GM12872 (cell line): ENCODE measurements at regions not wholly inside any gene's neighbourhood (a gene's known extent, or its start where the extent isn't known, plus 50 kb on each side); places are given as distances from the start of the nearest gene placed in this dataset.
A peak's percentile ranks its signal among the peaks of the same experiment; 100 is the strongest.

ENCODE experiments used
- TF ChIP-seq, protein P1 (sequence below): IDR thresholded peaks from 3 replicates; pipeline ENCODE4 v1.5.1; 2011; ENCODE audit warnings: low read depth, mild to moderate bottlenecking, low read length, moderate library complexity; ENCODE audit not compliant: insufficient read depth

DNA sequence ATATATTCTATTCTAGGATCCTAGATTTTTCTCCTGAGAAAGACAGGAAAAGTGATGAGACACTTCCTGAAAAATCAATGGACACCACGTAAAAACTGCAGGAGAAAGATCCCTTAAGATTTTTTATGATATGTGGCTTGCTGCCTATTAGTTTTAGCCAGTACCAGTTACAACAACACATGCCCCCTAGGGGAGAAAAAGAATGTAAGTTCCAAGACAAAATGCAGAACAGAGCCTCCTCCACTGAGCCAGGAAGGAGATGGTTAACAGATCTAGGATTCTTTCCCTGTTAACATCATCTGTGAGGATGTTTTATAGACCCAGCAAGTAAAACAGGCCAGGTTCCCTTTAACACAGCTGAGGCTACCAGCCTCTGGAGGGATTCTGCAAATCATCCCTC is 574.7 kb downstream of the TLE4 start:
- TF ChIP-seq, protein P1, sequence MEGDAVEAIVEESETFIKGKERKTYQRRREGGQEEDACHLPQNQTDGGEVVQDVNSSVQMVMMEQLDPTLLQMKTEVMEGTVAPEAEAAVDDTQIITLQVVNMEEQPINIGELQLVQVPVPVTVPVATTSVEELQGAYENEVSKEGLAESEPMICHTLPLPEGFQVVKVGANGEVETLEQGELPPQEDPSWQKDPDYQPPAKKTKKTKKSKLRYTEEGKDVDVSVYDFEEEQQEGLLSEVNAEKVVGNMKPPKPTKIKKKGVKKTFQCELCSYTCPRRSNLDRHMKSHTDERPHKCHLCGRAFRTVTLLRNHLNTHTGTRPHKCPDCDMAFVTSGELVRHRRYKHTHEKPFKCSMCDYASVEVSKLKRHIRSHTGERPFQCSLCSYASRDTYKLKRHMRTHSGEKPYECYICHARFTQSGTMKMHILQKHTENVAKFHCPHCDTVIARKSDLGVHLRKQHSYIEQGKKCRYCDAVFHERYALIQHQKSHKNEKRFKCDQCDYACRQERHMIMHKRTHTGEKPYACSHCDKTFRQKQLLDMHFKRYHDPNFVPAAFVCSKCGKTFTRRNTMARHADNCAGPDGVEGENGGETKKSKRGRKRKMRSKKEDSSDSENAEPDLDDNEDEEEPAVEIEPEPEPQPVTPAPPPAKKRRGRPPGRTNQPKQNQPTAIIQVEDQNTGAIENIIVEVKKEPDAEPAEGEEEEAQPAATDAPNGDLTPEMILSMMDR: 0 out of 3 replicates have a peak, but pooled peaks have one; percentile 14

DNA sequence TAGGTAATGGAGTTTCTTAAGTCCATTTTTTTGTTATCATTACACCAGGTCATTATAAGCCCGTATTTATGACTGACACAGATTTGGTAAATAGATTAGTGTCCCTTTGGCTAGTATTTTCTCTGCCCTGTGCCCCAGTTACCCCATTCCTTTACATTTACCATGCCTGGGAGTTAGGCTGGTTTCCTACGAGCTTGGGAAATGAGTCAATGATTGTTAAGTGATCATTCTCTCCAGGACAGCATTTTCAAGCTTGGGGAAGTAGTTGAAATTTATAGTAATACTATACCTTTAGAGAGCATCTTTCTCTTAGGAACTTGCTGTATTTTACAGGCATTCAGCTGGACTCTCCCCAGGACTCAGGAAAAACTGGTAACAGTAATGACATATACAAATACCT is 573.1 kb downstream of the TLE4 start:
- TF ChIP-seq, protein P1: no peak

DNA sequence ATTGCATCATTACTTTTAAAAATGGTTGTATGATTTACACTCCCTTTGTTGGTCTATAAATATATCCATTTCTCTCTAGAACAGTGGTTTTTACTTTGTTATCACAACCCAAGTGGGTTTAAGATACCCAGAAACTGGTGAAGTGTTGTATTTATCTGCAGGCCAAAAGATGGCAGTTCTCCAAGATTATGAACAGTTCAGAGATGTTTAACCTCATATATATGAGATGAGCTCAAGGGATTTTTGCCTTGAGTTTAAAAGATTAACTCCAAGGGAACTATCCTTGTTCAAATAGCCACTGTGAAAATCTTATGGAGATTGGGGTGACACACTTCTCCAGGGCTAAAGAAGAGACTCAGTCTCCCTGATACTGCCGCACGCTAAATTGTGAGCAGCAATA is 572.6 kb downstream of the TLE4 start:
- TF ChIP-seq, protein P1: no peak

DNA sequence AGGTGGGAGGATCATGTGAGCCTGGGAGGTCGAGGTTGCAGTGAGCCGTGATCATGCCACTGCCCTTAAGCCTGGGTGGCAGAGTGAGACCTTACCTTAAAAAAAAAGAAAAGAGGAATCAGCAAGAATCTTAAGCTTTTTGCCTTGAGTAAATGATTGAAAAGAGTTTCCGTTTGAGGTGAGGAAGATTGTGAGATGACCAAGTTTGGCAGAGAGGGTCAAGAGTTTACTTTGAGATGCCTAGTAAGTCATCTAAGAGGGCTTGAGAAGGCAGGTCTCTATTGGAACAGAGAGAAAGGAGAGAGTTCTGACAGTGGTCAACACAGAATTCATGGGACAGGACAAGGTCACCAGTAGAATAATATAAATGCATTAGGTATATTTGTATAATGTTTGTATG is 572.1 kb downstream of the TLE4 start:
- TF ChIP-seq, protein P1: no peak

DNA sequence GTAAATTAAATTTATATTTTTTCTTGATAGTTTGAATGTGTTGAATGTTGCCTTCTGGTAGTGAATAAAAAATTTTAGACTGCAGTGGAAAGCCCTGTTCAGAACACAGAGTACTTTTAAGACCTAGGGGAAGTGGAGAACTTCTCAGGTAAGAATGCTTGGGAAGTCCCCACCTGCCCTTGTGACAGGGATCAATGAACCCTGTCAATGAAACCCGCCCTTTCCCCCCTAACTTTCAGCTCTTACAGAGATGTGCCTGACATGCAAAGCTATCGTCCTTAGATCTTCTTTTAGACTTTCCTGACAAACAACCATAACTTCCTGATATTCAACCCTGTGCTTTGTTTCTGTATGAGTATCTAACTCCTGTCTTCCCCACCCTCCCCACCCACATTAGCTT is 562.7 kb downstream of the TLE4 start:
- TF ChIP-seq, protein P1: no peak

DNA sequence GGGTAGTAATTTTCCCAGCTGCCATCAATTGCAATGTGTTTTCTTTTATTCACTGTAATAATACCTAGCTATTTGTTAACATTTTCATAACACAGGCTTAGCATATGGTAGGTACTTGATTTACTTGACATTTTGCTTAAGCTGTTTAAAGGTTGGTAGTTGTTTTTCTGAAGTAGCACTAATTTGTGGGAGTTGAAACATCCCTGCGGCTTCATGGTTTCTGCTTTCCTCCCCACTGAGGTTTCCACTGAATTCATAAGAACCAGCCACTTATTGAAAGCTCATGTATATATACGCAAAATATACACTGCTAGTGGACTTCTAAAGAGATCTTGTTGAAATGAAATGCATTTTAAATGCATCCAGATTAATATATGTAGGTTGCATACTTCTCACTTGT is 559.9 kb downstream of the TLE4 start:
- TF ChIP-seq, protein P1: no peak

DNA sequence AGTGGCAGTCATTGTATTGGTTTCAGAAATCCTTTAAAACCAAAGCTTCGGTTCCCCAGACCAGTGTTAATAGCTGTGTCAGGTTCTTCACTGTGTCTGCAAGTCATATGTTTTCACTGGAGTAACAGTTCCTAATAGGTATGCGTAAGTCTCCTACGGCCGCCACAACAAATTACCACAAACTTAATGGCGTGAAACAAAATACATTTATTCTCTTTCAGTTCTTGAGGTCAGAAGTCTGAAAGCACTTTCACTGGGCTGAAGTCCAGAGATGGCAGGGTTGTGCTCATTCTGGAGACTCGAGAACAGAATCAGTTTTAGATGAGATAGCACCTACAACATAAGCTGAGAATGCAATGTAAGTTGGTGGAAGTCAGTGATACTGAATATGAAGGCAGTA is 556.2 kb downstream of the TLE4 start:
- TF ChIP-seq, protein P1: no peak

DNA sequence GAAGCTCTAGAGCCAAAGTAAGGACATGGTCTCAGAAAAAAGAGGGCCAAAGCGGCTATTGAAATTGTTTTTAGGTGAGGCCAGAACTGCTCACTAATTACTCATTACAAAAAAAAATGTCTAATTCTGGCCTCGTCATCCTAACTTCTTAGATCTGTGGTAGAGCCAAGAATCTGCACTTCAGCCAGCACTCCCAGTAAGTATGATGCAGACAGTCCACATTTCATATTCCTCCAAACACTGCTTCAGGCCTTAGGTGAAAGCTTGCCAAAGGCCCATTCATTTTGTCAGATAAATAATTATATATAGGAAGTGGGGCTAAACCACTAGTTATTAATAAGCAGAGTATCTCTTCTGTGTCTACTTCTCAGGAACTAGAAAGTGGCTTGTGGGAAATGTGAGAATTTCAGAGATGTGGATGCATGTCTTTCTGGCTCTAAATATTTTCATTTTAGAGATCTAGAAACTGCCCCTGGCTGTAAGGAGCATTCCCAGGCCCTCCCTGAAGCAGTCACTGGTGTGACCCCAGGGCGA is 554.0 kb downstream of the TLE4 start:
- TF ChIP-seq, protein P1: no peak
